IMR-90 (cell line): ENCODE measurements at regions not wholly inside any gene's neighbourhood (a gene's known extent, or its start where the extent isn't known, plus 50 kb on each side); places are given as distances from the start of the nearest gene placed in this dataset.

Experiments
- CTCF ChIP-seq: conservative IDR thresholded peaks from 2 replicates; pipeline ENCODE4 v1.5.1; 2012; ENCODE audit warnings: mild to moderate bottlenecking, low read depth, low read length, improper control_type of control experiment
- FOS ChIP-seq: fragments of 150-350 bp; IDR thresholded peaks from 2 replicates; pipeline ENCODE4 v1.6.1; 2016; ENCODE audit warnings: low read depth, low read length
- MAFK ChIP-seq: IDR thresholded peaks from 2 replicates; pipeline ENCODE4 v1.6.1; 2012; ENCODE audit warnings: low read depth, low read length, improper control_type of control experiment
- MAZ ChIP-seq: IDR thresholded peaks from 2 replicates; pipeline ENCODE4 v1.6.1; 2012; ENCODE audit warnings: low read depth, mild to moderate bottlenecking, low read length, improper control_type of control experiment, moderate library complexity, borderline replicate concordance
- MXI1 ChIP-seq: IDR thresholded peaks from 2 replicates; pipeline ENCODE4 v1.6.1; 2012; ENCODE audit warnings: low read depth, mild to moderate bottlenecking, low read length, moderate library complexity, borderline replicate concordance
- POLR2A ChIP-seq: IDR thresholded peaks from 2 replicates; pipeline ENCODE4 v1.6.1; 2012; ENCODE audit warnings: mild to moderate bottlenecking, low read depth, low read length
- RAD21 ChIP-seq: IDR thresholded peaks from 2 replicates; pipeline ENCODE4 v1.6.1; 2012; ENCODE audit warnings: low read length, improper control_type of control experiment
- RFX5 ChIP-seq: IDR thresholded peaks from 2 replicates; pipeline ENCODE4 v1.8.0; 2012; ENCODE audit warnings: low read depth, mild to moderate bottlenecking, low read length, moderate library complexity
- SMC3 ChIP-seq: fragments of 150-350 bp; IDR thresholded peaks from 2 replicates; pipeline ENCODE4 v1.6.1; 2016; ENCODE audit warnings: low read depth, mild to moderate bottlenecking, antibody characterized with exemption, low read length, moderate library complexity
- USF2 ChIP-seq: fragments of 150-350 bp; IDR thresholded peaks from 2 replicates; pipeline ENCODE4 v1.6.1; 2017; ENCODE audit warnings: mild to moderate bottlenecking, antibody characterized with exemption, low read length, low read depth

GRCh38 chr2:196479350-196479749 lies 160.2 kb upstream of the CCDC150 start:
- TF ChIP-seq MAZ: no peak
- TF ChIP-seq CTCF: no peak
- TF ChIP-seq POLR2A: no peak
- TF ChIP-seq FOS: no peak
- TF ChIP-seq RFX5: no peak
- TF ChIP-seq RAD21: no peak
- no peak for TF ChIP-seq SMC3
- TF ChIP-seq USF2: no peak
- TF ChIP-seq MAFK: no peak
- TF ChIP-seq MXI1: no peak
